GM18858 (cell line): ENCODE measurements at regions not wholly inside any gene's neighbourhood (a gene's known extent, or its start where the extent isn't known, plus 50 kb on each side); places are given as distances from the start of the nearest gene placed in this dataset.
"Not testable (repeated sequence)": the region's sequence is repeated elsewhere in the genome, so short reads cannot be mapped to it uniquely, and the experiment has no call there.

ENCODE experiments used
- ATAC-seq: cut with Tn5 transposase; IDR thresholded peaks from one replicate; pipeline ENCODE4 v1.9.1; 2021; ENCODE audit not compliant: unreplicated experiment

DNA sequence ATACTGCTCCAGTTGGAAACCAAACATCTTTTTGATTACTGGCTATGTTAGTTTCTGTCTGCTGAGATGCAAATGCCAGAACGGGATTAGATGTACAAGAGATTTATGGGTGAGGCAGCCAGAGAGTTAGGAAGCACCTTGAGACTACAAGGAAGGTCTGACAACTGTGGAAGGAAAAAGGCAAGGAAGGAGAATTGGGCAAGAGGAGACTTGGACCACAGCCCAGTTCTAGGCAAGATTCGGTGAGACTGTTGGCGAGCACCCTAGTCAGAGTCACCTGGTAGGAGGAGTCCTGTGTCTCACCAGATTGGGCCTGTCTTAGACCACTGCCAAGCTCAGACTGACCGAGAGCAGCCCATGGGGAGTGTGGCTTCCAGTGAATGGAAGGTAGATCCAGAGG lies 91.8 kb upstream of the F13A1 start:
- no peak for ATAC-seq

DNA sequence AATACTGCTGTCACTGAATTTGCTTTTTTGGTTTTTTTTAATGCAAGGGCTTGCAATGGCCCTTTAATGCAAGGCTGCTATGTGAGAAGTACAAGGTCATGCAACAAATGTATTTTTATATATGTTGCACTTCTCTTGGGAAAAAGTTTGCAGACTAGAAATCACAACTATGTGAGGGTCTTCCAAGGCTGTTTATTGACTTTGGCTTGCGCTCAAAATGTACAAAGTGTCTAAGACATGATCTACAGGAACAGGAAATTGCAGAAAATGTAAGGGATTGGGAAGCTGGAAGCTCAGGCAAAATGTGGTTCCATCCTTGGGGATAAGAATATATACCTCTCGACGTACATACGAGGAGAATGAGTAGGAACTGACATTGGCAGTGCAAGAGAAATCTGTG lies 92.2 kb upstream of the F13A1 start:
- no peak for ATAC-seq

- no peak for ATAC-seq
Observed at GRCh38 chr6:6414931-6415330, 94.5 kb upstream of the F13A1 start.

DNA sequence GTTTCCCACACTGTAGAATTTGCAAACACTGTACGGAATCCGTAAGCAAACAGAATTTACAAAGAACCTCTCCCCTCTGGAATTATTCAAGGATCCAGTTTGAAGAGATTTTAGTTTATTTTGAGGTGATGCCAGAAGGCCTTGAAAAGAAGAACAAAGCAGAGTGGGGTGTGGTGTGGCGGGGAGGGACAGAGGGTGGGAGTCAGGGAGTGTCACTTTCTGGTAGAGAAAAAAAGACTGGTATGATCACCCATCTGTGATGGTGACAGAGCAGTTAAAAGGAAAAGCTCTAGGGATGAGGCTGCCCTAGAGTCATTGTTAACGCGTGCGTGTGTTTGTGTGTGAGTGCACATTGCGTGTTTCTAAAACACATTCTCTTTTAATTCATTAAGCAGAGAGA lies 97.0 kb upstream of the F13A1 start:
- ATAC-seq, result no peak

DNA sequence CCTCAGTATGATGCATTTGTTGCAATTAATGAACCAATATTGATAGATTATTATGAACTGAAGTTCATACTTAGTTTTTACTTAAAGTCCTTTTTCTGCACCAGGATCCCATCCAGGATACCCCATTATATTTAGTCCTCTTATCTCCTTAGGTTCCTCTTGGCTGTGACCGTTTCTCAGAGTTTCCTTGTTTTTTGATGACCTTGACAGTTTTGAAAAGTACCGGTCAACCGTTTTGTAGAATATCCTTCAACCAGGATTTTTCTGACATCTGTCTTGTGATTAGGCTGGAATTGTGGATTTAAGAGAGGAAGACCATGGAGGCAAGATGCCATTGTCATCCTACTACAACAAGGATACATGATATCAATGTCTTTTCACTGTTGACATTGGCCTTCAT lies 98.0 kb upstream of the F13A1 start:
- ATAC-seq, result no peak

DNA sequence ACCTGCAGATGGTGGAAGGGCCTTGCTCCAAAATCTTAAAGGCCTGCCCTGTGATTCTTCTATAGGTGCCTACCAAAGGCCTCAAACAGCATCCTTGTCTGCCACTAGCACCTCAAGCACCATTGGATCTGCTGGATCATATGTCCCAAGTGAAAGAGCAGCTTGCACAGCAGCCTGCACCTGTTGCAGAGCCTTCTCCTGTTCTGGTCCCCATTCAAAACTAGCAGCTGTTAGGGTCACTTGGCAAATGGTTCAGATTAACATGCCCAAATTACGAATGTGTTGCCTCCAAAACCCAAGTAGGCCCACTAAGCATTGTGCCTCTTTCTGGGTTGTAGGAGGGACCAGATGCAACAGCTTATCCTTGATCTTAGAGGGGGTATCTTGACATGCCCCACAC lies 99.6 kb upstream of the F13A1 start:
- ATAC-seq, result no peak

- no peak for ATAC-seq
Observed at GRCh38 chr6:6434151-6434550, 113.7 kb upstream of the F13A1 start.

- no peak for ATAC-seq
Observed at GRCh38 chr6:6434723-6435122, 114.3 kb upstream of the F13A1 start.

GRCh38 chr6:6436366-6436765 lies 115.9 kb upstream of the F13A1 start:
- ATAC-seq, result no peak

- no peak for ATAC-seq
Observed at GRCh38 chr6:6436946-6437345, 116.5 kb upstream of the F13A1 start.

DNA sequence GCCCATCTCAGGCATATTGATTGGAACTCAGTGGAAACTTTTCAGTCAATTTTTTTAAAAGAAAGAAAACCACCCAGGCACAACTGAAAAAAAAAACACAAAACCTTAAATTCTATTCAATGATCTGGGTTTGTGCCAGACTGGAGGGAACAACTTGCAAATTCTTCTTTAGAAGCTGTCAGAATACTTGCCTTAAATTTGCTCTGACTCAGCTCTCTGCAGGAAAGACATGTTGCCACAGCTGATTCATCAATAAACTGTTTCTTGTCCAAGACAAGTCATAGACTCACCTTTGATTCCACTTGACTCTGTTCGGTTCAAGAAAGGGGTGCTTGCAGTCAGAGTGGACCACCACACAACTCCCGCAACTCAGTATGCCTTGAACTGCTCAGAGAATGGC lies 117.8 kb upstream of the F13A1 start:
- ATAC-seq, result no peak

DNA sequence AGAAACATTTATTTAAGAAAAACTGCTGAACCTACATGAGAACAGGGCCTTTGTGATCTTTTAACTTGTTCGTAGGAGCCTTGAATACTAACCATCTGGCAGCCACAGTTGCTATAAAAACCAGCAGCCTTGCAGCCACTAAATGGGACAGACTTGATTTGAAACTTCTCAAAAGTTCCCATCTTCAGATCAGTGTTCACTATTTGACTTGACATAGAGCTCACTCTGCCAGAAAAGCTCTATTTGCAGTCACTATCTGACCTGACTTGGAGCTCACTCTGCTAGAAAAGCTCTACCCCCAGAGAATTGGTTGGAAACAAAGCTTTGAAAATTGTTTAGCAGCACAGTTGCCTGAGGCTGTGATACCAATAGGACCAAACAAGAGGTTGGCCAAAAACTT lies 119.3 kb upstream of the F13A1 start:
- no peak for ATAC-seq

GRCh38 chr6:6452002-6452401 lies 131.5 kb upstream of the F13A1 start:
- no peak for ATAC-seq

- no peak for ATAC-seq
Observed at GRCh38 chr6:6453186-6453585, 132.7 kb upstream of the F13A1 start.

DNA sequence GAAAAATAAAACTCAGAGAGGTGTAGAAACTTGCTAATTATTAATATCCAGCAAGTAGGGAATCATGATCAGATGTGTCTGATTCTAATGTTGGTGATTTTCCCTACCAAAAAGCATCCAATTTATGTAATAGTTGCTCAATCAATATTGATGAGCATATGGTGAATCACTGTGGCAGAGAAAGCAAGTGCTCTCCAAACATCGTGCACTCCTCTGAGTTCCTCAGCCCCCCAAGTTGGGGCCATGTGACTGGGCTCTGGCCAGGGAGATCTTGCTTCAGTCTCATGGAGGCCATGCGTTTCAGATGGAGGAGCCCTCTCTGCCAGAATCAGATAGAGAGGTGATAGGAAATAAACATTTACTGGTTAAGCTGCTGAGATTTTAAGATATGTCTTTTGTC lies 133.2 kb upstream of the LY86 start:
- ATAC-seq, result no peak

- ATAC-seq, result no peak
Observed at GRCh38 chr6:6458172-6458571, 130.3 kb upstream of the LY86 start.

GRCh38 chr6:6459963-6460362 lies 128.6 kb upstream of the LY86 start:
- ATAC-seq, result not testable (repeated sequence)

GRCh38 chr6:6460416-6460815 lies 128.1 kb upstream of the LY86 start:
- no peak for ATAC-seq

DNA sequence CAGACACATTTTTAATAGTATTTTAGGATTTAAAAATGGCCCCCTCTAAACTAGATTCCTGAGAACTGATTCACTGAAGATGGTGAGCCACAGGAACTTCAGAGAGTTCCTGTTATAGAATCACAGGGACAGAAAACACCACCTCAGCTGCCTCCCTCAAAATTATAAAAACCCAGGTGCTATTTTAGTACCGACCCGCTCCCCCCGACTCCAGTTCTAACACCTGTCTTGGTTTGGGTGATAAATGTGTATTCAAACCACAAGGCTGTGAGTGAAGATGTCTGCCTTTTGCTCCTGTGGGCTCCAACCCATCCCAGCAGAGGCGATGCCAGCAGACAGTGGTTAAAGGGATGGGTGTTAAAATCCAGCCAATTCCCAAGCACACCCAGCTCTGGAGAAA lies 127.4 kb upstream of the LY86 start:
- ATAC-seq, result no peak

GRCh38 chr6:6466967-6467761 lies 121.4 kb upstream of the LY86 start:
- no peak for ATAC-seq

DNA sequence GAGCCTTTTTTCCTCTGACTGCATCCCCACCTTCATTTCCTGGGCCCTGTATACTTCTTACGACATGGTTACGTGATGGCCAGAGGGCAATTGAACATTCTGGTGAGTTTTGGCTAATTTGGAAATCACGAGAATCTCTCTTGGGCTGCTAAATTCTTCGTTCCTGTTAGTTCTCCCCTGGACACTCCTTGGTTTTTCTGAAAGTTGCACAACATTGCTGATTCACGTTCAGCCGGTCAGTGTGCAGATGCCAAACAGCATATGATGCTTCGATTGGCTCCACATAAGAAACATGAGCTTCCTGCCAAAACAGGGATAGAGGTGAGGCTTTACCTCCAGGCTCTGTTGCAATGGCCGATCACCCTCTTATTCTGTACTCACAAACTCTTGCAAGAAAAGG lies 119.4 kb upstream of the LY86 start:
- no peak for ATAC-seq

- no peak for ATAC-seq
Observed at GRCh38 chr6:6470123-6470522, 118.4 kb upstream of the LY86 start.

GRCh38 chr6:6471276-6471675 lies 117.2 kb upstream of the LY86 start:
- no peak for ATAC-seq
